HG03103 (cell line): ENCODE measurements at regions not wholly inside any gene's neighbourhood (a gene's known extent, or its start where the extent isn't known, plus 50 kb on each side); places are given as distances from the start of the nearest gene placed in this dataset.
"Not testable (repeated sequence)": the region's sequence is repeated elsewhere in the genome, so short reads cannot be mapped to it uniquely, and the experiment has no call there.

ENCODE experiments used
- ATAC-seq: cut with Tn5 transposase; IDR thresholded peaks from one replicate; pipeline ENCODE4 v1.9.1; 2021; ENCODE audit warnings: low read depth; ENCODE audit not compliant: unreplicated experiment

DNA sequence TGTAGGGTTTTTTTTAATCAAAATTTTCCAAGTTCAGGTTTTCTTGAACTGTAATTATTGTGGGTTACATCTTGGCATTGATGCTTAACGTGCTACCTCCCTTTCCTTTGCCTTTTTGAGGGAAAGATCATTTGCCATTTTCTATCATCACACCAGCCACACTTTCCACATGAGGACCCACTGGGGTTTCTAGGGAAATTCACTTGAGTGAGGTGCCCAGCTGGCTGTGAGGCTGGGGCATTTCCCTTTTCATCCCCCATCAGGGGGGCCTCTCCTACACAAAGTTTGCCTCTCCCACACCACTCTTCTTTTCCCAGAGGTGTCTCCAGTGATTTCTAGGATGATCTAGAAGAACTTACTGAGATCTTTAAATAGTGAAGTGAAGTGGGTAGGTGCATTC is 335.7 kb downstream of the BMP4 start:
- ATAC-seq, result no peak

DNA sequence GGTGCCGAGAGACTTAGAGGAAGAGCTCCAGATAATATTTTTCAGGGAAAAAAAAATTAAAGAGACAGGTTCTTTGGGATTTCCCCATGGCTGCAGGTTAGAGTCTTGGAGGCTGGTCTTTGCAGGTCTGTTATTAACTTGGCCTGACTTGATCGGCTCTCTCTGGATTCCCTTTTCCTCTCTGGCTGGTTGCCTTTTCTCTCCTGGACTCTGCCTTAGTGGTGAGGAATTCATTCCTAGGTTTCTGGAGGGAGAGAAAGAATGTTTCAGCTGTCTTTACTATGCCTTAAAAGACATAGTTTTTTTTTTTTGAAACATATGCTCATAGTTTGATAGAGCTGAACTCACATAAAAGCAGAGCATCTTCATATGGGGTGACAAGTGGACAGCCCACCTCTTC is 336.3 kb downstream of the BMP4 start:
- no peak for ATAC-seq

DNA sequence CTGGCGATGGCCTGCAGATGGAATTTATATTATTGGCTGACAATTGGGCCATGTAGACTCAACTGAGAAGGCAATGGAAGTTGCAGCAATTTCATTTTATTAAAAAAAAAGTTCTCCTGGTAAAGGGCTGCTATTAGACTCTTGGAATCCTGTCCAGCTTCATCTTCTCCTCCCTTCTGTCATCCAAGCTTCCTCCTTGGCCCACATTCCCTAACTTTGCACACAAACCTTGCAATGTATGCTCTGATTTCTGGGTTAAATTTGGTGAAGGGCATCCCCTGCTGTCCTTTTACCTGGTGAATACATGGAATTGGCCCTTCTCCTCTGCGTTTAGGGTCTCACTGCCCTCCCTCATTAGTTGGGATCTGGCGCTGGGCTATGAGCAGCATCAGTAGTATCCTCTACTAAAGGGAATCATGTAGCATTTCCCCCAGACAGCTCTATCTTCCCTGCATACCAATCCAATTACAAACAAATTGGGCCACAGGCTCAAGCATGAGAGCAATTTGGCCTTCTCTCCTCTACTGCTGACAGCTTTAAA is 336.9 kb downstream of the BMP4 start:
- ATAC-seq, result no peak

DNA sequence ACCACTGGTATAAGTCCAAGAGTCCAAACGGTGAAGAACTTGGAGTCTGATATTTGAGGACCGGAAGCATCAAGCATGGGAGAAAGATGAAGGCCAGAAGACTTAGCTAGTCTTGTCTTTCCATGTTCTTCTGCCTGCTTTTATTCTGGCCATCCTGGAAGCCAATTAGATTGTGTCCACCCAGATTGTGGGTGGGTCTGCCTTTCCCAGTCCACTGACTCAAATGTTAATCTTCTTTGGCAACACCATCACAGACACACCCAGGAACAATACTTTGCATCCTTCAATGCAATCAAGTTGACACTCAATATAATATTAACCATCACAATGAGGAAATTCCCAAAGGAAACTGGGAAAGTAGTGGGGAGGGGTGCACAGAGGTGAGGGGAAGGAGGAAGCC is 340.1 kb downstream of the BMP4 start:
- not testable (repeated sequence) for ATAC-seq

DNA sequence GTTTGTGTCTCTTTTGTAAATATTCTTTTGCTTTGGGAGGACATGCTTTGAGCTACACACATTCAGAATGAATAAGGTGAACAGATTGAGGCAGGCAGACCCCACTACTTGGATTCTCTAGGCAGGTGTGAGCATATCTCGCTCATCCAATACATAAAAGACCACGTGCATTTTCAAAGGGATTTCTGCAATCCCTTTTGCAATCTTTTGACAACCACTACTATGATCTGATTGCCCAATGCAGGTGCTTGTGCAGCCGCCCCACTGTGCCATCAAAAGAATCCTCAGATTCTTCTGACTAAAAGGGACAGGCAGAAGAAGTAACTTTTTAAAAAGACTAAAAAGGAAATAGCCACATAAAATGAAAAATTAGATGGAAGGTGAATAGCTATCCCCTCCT is 341.4 kb downstream of the BMP4 start:
- ATAC-seq, result no peak

DNA sequence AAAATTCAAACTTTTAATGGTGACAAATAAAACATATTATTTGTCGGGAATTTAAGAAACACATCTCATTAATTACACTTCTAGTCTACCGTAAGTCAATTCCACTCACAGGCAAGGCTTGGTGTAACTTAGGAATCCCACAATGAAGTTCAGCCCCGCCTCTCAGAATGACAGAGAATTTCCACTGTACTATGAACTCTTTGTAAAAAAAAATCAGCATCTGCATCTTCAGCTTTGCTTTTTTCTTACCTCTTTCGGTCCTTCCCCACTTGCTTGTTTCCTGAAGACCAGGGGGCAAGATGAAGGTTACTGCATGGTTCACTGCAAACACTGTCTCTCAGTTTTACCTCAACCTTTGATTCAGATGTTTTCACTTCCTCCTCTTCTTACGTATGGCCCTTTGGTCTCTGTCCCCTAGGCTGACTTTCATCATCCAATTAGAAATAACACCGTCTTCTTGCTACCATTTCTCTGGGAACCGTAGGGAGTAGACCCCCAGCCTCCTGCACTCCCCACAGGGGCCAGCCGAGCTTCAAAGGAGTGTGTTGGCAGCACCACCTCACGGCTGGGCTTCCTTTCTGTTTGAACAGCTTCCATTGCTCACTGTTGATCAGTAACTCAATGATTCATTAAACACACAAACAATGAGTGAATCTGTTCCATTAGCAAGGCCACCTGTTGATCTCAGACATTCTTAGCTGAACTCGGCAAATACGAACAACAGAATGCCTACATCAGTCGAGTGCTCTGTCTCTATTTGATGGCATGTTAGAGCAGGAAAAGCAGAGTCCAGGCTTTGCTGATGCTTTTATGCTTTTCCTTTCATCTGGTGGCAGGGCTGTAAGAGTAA is 343.0 kb downstream of the BMP4 start:
- ATAC-seq, result peak; percentile 94

DNA sequence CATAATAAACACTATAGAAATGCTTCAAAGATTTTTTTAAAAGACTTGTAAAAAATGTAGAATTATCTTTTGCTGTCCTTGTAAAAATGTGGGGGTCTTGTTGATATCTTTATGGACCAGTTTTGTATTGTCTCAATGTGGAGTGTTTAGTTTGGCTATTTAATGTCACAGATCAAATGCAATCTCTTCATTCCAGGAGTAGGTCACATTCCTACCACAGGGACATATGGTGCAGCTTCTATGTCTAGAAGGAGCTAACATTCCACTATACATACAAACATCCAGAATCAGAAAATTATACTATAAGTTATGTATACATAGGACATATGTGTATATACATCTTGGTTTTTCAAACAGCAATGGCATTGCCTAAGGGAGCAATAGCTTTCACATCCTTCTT is 345.7 kb downstream of the BMP4 start:
- no peak for ATAC-seq

DNA sequence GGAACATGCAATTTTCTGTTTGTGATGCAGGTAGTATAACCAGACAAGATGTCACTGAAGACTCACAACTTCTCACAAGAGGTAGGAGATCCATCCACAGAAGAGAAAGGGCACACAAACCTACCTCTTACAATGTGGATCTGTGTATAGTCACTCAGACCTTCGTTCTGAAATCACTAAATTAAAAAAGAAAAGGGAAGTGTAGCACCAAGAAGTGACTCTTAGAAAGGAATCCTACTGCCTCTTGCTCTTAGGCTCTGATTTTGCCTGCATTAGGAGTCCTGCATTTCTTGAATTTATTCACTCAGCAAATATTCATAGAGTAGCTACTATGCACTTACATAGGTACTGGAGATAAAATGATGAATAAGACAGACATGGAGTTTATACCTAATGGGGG is 347.6 kb downstream of the BMP4 start:
- ATAC-seq, result no peak

DNA sequence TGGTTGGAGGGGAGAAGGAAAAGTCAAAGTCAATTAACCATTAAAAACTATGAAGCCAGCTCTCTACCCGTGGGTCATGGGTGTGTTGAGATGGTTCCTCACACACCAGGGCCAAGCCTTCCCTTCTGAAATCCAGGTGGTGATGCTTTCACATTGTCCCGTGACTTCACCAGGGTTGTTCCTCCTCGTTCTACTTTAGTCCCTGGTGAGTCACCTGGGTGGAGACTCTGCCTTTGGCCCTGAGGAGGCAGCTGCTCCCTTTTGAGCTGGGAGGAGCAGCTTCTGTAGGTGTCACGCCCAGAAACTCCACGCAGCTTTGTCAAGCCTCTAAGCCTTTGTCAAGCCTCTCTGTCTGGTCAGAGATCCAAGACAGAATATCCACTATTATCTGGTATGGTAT is 348.3 kb downstream of the BMP4 start:
- peak; percentile 39 for ATAC-seq

DNA sequence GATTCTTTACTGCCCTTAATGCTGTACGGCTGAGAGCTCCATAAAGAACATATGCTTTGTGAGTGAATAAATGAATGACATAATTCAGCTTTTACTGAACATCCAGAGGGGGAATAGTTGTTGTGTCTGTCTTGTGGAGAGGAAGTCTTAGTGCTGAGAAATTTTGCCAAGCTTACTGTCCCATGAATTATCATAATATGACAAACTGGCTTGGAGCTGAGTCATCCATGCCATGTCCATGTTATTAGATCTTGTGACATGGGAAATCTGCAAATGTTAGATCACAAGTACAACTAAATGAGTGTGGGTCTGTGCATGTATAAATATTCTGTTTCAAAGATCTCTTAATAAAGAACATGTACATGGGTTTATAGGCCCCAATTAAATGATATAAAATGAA is 350.4 kb downstream of the BMP4 start:
- no peak for ATAC-seq

DNA sequence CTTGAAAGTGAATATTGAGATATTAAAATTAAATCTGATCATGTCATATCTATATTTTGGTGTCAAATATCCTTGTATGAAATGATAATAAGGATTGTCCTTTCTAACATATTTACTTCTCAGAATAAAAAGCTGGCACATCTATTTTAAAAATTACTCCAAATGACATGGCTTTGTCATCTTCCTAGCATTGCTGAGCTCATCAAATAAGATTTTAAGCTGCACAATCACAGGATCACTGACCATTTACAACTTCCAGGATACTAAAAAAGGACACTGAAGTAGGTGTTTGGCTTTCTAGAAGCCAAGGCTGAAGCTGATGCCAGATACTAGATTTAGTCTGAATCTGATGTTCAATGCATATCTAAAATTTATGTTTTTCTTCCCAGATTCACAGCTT is 351.1 kb downstream of the BMP4 start:
- ATAC-seq, result no peak

DNA sequence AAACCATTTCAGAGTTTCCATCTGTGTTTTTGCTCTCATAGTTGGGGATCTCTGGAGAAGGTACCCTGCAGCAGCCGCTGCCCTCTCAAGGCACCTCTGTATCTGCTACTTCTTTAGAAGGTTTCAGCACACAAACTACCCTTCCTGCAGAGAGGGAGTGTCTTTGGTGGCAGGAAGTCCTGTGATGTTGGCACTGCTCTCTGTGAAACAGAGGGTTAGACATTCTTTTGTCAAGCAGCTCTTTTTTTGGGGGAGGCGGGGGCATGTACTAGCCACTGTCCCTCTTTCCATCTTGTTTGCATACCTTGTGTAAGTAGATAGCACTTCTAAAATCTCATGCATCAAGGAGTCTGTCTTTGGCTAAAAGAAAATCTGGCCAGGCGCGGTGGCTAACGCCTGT is 352.6 kb downstream of the BMP4 start:
- no peak for ATAC-seq

DNA sequence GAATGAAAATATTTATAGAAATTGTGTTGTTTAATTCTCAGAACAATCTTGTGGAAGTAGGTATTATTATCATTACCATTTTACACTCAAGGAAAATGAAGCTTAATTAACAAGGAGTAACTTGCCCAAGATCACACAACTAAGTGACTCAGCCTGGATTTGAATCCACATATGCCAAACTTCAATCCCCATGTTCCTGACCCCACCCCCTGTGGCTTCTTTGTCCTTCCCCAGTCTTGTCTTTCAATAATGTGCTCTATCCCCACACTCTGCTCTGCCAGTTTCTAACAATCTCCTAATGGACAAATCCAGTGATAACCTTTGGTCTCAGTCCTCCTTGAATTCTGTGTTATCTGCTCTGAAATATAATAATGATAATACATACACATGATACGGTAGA is 355.2 kb downstream of the BMP4 start:
- ATAC-seq, result no peak

DNA sequence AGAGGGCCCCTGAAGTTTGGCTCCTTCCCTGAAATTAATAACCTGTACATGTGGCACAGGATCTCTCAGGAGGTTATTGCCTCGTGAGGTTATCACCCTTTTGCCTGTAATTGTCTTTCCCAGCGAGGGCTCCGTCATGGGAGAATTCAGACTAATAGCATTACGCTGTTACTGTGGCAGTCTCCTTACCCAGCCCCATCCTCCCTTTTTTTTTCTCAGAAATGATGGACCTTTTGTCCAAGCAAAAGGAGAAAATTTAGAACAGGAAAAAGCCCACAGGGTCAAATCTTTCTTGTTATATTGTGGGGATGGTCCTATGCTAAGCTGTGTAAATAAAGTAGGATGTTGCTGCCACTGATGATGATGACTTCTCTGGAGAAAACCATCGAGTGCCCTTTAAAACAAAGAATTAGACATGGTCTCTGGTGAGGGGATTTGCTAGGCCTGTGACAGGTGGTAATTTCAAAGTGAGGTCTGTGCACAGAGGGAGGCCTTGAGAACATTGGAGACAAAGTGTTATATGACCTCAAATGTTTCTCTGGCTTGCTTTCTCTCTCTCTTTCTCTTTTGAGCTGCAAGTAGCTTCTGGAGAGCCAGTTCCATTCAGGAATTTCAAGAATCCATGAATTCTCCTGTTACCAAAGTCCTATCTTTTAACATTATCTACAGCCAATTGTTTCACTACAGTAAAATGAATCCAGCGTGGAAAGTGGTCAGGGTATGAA is 357.2 kb downstream of the BMP4 start:
- no peak for ATAC-seq

DNA sequence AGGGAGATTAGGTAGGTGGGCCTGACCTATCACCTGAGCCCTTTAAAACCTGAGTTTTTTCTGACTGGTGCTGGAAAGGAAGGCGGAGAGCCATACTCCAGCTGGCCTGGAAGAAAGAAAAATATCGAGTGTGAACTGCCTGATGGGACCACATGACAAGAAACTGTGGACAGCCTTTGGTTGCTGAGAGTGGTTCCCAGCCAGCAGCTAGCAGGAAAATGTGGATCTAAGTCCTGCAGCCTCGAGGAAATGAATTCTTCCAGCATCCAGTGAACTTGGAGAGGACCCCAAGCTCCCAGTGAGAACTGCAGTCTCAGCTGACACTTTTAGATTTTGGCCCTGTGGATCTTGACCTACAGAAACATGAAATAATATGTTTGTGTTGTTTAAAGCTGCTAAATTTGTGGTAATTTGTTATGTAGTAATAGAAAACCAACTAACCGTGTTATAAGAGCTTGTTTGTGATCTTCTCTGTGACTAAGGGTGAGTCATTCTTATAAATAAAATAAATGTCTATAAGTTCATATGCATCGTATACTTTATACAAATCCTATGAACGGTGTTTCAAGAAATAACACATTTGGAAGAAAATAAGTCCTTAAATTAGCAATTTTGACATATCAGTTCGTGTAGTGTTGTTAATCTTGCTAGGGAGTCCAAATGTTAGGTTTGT is 359.6 kb downstream of the BMP4 start:
- ATAC-seq, result no peak

DNA sequence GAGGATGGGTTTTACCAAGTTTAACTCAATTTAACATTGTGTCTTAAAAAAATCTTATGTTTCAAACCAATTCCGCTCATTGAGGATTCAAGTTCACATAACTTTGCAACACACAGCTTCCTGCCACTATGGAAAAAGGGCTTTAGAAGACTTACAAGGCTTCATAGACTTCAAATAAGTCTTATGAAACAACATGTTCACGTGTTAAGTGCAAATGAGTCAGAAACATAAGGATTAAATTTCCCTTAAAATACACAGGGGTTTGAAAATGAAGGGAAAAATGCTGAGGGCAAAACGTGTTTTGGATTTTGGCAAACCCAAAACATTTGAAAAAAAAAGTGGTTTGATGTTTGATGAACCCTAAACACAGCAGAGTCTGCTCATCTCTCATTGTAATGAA is 364.8 kb downstream of the BMP4 start:
- no peak for ATAC-seq

DNA sequence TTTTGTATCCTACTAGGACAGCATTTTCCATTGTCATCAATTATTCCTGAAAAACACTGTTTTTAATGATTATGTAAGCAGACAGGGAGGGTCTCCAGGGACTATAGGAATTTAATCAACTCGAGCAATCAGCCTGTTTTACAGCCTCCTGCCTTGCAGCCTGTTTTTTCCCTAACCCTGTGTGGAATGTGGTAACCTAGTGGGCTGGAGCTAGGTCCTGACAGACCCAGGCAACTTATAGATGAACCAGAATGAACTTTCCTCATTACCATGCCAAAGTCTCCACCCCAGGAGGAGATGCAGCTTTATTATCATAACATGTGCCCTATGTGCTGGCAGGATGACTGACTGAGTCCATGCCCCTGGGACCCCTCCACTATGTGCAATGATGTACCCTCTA is 375.1 kb downstream of the BMP4 start:
- ATAC-seq, result no peak

DNA sequence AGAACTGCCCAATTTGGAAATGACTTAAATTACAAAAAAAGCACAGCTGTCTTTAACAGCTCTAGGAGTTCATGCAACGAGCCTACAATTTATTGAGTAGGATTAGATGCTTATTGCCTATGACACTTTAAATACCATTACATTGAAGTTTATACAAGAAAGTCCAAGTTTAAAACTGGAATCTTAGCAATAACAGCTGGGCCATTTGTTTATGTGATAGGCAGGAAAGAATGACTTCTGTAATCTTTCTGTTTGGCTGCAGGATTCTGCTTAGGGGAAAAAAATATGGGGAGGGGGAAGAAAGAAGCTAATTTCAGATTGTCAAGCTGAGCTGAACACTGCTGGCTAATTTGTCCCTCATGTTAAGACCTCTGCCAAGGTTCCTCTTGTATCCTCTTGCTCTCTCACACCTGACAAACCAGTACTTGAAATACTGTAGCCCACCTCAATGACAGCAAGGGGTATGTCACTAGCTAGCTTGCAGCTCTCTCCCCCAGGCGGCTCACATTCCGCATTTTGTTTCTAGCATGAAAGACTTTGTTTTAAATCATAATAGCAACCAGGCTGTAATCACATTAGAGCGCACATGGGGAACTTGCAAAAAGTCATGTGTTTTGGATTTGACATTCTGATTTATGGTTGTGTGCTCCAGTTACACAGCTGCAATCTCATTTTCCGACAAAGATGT is 384.8 kb downstream of the BMP4 start:
- no peak for ATAC-seq

DNA sequence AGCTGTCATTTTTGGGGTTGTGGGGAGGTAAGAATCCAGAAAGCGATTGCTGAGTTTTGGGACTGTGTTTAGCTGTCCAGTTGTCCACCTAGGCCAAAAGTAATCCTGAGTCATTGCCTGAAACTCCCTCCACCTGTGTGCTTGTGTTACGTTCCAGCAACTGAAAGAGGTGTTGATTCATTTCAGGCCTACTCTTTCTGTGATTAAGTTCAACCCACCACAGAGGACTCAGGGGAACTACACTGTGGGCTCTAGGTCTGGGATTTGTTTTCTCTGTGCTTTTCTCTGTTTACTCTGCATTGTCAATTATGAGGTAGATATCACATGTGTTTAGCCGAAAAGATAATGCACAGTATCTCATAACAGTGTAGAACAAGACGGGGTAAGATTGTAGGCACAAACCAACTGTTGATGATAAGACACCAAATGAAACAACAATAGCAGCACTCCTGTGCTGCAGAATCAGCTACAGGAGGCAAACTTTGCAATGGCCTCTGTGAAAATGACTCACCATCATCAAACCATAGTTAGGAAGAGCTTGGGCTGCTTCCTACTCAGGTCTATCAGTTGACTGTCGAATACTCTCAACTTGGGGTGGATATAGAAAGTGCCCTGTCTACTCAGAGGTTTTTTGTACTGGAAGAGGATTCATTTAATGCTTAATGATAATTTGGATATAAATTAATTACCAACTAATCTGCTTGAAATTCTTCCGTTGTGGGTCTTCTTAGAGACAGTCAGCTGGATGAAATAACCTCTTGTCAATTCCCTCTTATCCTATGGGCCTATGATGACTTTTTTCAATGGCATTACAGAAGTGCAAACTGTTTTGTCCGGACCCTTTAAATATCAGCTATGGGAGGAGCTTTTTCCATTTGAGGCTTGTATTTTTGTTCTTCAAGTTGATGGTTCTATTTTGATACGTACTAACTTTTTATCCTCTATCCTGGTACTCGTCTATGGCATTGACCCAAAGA is 385.9 kb downstream of the BMP4 start:
- ATAC-seq, result peak; percentile 92

DNA sequence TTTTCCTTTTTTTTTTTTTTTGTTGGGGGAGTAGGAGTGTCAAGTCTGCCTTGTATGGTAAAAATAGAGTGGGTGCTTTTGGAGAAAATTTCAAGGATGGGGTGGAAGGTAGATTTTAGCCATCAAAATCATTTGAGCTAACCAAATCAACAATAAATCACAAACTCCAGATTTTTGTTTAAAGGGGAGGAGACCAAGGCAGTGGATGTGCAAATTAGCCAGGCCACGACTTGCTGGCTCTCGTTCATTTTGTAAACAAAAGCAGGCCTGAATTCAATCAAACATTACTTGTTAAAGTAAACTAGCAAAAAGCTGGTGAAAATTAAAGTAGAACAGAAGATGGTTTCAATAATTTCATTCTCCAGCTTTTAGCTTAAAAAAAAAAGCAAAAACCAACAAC is 387.2 kb downstream of the BMP4 start:
- ATAC-seq, result no peak
